Vagina (tissue), 2 donors: ENCODE measurements at regions not wholly inside any gene's neighbourhood (a gene's known extent, or its start where the extent isn't known, plus 50 kb on each side); places are given as distances from the start of the nearest gene placed in this dataset.

Experiments used
- DNase-seq, 2 donors: peaks; one replicate each; pipeline ENCODE4 v3.0.0-alpha.2; 2017; ENCODE audit errors: extremely low spot score in 2 of 2
- H3K27ac ChIP-seq: fragments of 200-600 bp; sonication (generic); one replicate; pipeline ENCODE4 v1.5.1; 2019
- H3K27me3 ChIP-seq: fragments of 200-600 bp; sonication (generic); one replicate; pipeline ENCODE4 v1.5.1; 2019
- H3K36me3 ChIP-seq, 2 donors: fragments of 200-600 bp; sonication (generic); one replicate each; pipeline ENCODE4 v1.5.1; 2017 to 2019
- H3K4me1 ChIP-seq: fragments of 200-600 bp; sonication (generic); one replicate; pipeline ENCODE4 v1.5.1; 2019
- H3K4me3 ChIP-seq, 2 donors: fragments of 200-600 bp; sonication (generic); 1 replicate in 1 of 2; 2 replicates in 1 of 2; pipeline ENCODE4 v1.5.1; 2016 to 2019
- H3K9me3 ChIP-seq: fragments of 200-600 bp; sonication (generic); one replicate; pipeline ENCODE4 v1.5.1; 2019
- POLR2A ChIP-seq, 2 donors: fragments of 450-650 bp; IDR thresholded peaks; one replicate each; pipeline ENCODE4 v1.6.1; 2017; ENCODE audit warnings: antibody characterized with exemption in 2 of 2, mild to moderate bottlenecking in 2 of 2, moderate library complexity in 2 of 2
- POLR2AphosphoS5 ChIP-seq, 2 donors: sonication (generic); formaldehyde crosslinking; IDR thresholded peaks; one replicate each; pipeline ENCODE4 v1.9.0; 2017; ENCODE audit warnings: antibody characterized with exemption in 2 of 2, mild to moderate bottlenecking in 2 of 2, low read depth in 1 of 2; ENCODE audit not compliant: insufficient read depth in 1 of 2
- intact Hi-C: fragments of 100-400 bp; cut with DNase I; formaldehyde crosslinking; loops from one replicate; pipeline ENCODE4 v1.15.1; 2023
- TF ChIP-seq, protein P1 (sequence below), 3 experiments: fragments of 450-650 bp in 2 of 3; fragments of 200-600 bp in 1 of 3; sonication (generic) in 1 of 3; IDR thresholded peaks; one replicate each; pipeline ENCODE4 v1.5.1; 2017 to 2019; ENCODE audit warnings: antibody characterized with exemption in 3 of 3, mild to moderate bottlenecking in 2 of 3, moderate library complexity in 2 of 3

DNA sequence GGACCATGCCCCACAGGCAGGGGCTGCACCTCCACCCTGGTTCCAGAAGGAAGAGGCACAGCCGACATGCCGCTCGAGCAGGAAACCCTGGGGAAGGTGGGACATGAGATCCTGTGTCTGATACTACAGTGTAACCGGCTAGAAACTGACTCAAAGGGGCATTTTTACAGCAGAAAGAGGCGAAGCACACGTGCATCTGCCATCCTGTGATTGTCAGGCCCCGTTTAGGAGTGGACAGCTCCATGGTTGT lies 62.7 kb downstream of the SIK1 start:
- H3K4me1 ChIP-seq = peaks cover 29% of the 10 kb centered on the region
- H3K4me3 ChIP-seq = no peak overlapping the region
- no peak for DNase-seq
- H3K27me3 ChIP-seq = no peaks in the 10 kb centered on the region
- no peak for TF ChIP-seq POLR2AphosphoS5 (IDR thresholded peaks at IDR 0.05; ENCODE audit: insufficient read depth in 1 of 2, low read depth in 1 of 2)
- no peak for TF ChIP-seq POLR2A (IDR thresholded peaks at IDR 0.05)
- TF ChIP-seq, protein P1, sequence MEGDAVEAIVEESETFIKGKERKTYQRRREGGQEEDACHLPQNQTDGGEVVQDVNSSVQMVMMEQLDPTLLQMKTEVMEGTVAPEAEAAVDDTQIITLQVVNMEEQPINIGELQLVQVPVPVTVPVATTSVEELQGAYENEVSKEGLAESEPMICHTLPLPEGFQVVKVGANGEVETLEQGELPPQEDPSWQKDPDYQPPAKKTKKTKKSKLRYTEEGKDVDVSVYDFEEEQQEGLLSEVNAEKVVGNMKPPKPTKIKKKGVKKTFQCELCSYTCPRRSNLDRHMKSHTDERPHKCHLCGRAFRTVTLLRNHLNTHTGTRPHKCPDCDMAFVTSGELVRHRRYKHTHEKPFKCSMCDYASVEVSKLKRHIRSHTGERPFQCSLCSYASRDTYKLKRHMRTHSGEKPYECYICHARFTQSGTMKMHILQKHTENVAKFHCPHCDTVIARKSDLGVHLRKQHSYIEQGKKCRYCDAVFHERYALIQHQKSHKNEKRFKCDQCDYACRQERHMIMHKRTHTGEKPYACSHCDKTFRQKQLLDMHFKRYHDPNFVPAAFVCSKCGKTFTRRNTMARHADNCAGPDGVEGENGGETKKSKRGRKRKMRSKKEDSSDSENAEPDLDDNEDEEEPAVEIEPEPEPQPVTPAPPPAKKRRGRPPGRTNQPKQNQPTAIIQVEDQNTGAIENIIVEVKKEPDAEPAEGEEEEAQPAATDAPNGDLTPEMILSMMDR (IDR thresholded peaks at IDR 0.05) = no peak
- H3K36me3 ChIP-seq = no peaks in the 10 kb centered on the region
- intact Hi-C loops = no loop called here
- H3K27ac ChIP-seq = no peak overlapping the region
- no peaks in the 10 kb centered on the region for H3K9me3 ChIP-seq

DNA sequence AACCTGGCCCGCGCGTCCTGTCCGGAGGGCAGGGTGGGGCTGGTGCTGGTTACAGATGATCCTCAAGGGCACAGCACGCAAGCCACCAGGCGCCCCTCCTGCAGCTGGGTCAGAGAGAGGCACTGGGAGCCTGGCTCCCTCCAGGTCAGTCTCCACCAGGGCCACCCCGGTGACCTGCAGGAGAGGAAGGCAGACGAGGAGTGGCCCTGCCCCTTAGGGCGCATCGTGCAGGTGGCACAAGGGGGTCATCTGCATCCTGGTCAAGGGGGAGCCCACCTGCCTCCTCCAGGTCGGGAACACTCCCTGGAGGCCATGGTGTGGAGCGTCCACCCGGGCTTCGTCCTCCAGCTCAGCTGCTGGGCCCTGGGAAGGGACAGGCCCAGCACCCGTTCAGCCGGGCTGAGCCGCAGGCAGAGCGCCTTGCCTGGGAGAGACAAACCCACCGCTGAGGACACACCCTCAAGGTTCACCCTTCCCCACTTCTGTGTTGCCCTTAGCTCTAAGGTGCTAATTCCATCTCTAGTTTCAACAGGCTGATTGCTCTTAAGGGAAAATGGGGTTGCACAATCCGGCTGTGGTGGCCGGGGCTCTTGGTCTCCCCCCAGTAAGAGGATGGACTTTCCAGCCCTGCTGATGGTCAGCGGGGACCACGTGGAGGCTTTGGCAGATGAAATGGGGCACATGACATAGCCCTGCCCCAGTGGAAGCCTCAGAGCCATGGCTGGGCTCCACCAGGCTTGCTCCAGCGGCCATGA lies 63.2 kb downstream of the SIK1 start:
- Histone ChIP-seq H3K4me1 (peaks cover 28% of the 10 kb centered on the region), H3K27me3 (no peaks in the 10 kb centered on the region), H3K4me3 (no peak overlapping the region), H3K36me3 (no peaks in the 10 kb centered on the region), H3K9me3 (no peaks in the 10 kb centered on the region), H3K27ac (no peak overlapping the region)
- TF ChIP-seq, protein P1 (IDR thresholded peaks at IDR 0.05) = no peak
- TF ChIP-seq POLR2AphosphoS5 (IDR thresholded peaks at IDR 0.05; ENCODE audit: insufficient read depth in 1 of 2, low read depth in 1 of 2) (no peak), POLR2A (IDR thresholded peaks at IDR 0.05) (no peak)
- intact Hi-C loops = no loop called here
- no peak for DNase-seq

DNA sequence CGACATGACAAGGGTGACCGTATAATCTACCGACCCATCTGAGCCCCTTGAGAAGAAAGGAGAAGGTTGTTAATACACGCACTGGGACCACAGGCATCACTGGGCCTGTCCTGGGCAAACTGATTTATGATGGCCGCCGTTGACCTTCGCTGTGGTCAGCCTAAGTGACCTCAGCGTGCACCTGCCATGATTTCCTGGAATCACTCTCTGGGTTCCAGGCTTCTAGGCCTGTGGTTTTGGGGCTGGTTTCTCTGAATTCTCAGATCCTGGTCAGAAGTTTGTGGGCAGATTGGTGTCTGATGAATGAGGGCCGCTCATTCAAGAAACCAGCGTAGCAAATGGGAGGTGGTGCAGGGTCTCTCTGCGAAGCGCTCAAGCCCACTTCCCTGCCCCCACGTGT lies 64.0 kb downstream of the SIK1 start:
- Histone ChIP-seq H3K36me3 (no peaks in the 10 kb centered on the region), H3K27me3 (no peaks in the 10 kb centered on the region), H3K9me3 (no peaks in the 10 kb centered on the region), H3K27ac (peak overlapping the region; percentile 86), H3K4me3 (no peak overlapping the region), H3K4me1 (peaks cover 28% of the 10 kb centered on the region)
- TF ChIP-seq, protein P1 (IDR thresholded peaks at IDR 0.05) = no peak
- TF ChIP-seq POLR2A (IDR thresholded peaks at IDR 0.05) (no peak), POLR2AphosphoS5 (IDR thresholded peaks at IDR 0.05; ENCODE audit: insufficient read depth in 1 of 2, low read depth in 1 of 2) (no peak)
- DNase-seq = no peak
- intact Hi-C loops = no loop called here

DNA sequence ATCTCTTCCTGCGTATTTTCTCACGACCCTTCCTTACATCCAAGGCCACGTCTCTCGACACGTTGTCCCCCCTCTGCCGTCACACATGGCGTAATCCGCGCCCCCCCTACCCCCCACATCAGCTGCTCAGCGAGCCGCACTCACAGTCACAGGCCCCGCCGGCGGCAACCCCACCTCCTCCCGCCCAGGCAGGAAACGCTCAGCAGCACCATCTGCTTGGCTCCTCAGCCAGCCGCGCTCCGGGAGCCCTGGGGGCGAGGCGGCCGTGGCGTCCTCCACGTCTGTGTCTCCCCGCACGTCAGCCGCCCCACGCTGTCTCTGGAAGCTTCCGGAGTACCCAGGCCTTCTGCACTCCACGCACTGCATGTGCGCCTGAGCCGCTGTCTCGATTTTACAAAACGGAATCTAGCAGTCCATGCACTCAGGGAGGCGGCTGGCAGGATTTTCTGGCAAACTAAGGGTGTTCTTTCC lies 64.6 kb downstream of the SIK1 start:
- no peak for DNase-seq
- Histone ChIP-seq H3K36me3 (no peaks in the 10 kb centered on the region), H3K27me3 (no peaks in the 10 kb centered on the region), H3K9me3 (no peaks in the 10 kb centered on the region), H3K27ac (peak overlapping the region; percentile 86), H3K4me3 (peak overlapping the region; percentile 25 to 27), H3K4me1 (peaks cover 28% of the 10 kb centered on the region)
- TF ChIP-seq, protein P1 (IDR thresholded peaks at IDR 0.05) = no peak
- peak in 1 of 2 donors; percentile 60 for TF ChIP-seq POLR2AphosphoS5 (IDR thresholded peaks at IDR 0.05; ENCODE audit: insufficient read depth in 1 of 2, low read depth in 1 of 2)
- intact Hi-C loops = no loop called here

DNA sequence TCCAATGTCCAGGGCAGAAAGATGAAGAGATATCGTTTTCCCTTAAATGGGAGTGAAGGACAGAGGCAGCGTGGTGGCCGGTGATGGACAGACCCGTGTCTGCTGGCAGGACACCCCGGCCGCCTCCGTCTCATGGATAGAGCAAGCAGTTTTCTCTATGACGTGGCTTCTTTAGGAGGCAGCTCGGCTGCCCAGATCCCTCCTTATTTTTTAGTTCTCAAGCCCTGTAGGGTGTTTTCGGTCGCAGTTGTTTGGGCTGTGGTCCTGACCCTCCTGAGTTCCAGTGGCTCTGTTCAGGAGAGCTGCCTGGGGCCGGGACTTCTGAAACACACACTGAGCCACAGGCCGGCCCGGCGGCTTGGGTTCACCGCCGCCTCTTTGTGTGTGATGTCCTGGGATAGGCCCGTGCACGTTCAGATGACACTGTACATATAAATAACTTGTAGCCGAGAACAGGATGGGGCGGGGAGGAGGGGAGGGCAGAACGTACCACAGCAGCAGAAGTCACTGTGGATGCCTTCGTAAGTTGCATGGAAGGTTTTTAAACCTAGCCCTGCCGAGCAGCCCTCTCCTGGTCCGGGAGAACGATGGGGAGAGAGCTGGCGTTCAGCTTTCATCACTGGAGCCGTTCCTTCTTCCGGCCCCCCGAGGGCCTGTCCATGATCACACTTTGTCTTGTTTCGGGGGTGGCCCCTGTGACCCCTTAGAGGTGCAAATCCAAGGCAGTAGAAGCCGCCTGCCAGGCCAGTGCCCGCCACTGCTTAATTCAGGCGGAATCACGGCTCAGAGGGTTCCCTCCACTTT lies 65.2 kb downstream of the SIK1 start:
- no peak for DNase-seq
- Histone ChIP-seq H3K4me3 (peak overlapping the region; percentile 25 to 27), H3K9me3 (no peaks in the 10 kb centered on the region), H3K27ac (peak overlapping the region; percentile 86), H3K27me3 (no peaks in the 10 kb centered on the region), H3K4me1 (peaks cover 28% of the 10 kb centered on the region), H3K36me3 (no peaks in the 10 kb centered on the region)
- TF ChIP-seq, protein P1 (IDR thresholded peaks at IDR 0.05) = no peak
- TF ChIP-seq POLR2A (IDR thresholded peaks at IDR 0.05) (no peak), POLR2AphosphoS5 (IDR thresholded peaks at IDR 0.05; ENCODE audit: insufficient read depth in 1 of 2, low read depth in 1 of 2) (peak in 1 of 2 donors; percentile 61)
- intact Hi-C loops = no loop called here
